GM21529 (cell line): ENCODE measurements at regions not wholly inside any gene's neighbourhood (a gene's known extent, or its start where the extent isn't known, plus 50 kb on each side); places are given as distances from the start of the nearest gene placed in this dataset.

Experiments used
- ATAC-seq: cut with Tn5 transposase; IDR thresholded peaks from one replicate; pipeline ENCODE4 v1.9.1; 2021; ENCODE audit not compliant: unreplicated experiment

- no peak for ATAC-seq
Observed at GRCh38 chr7:73963252-73963822, 64.6 kb upstream of the ELN start.

- ATAC-seq = no peak
Observed at GRCh38 chr7:73964786-73965185, 63.2 kb upstream of the ELN start.

GRCh38 chr7:73966062-73966940 lies 61.7 kb upstream of the ELN start:
- ATAC-seq = no peak

GRCh38 chr7:73966941-73967831 lies 60.8 kb upstream of the ELN start:
- ATAC-seq = no peak

- no peak for ATAC-seq
Observed at GRCh38 chr7:73967832-73968290, 60.1 kb upstream of the ELN start.

- ATAC-seq = no peak
Observed at GRCh38 chr7:73968487-73968886, 59.5 kb upstream of the ELN start.

GRCh38 chr7:73969991-73970390 lies 58.0 kb upstream of the ELN start:
- no peak for ATAC-seq

GRCh38 chr7:73970801-73971229 lies 57.2 kb upstream of the ELN start:
- ATAC-seq = no peak

GRCh38 chr7:73971322-73971703 lies 56.7 kb upstream of the ELN start:
- ATAC-seq = peak; percentile 85

GRCh38 chr7:73971704-73972341 lies 56.1 kb upstream of the ELN start:
- peak; percentile 7 for ATAC-seq

- ATAC-seq = no peak
Observed at GRCh38 chr7:73972614-73973013, 55.4 kb upstream of the ELN start.

GRCh38 chr7:73973091-73973490 lies 54.9 kb upstream of the ELN start:
- ATAC-seq = no peak

GRCh38 chr7:73974101-73974947 lies 53.6 kb upstream of the ELN start:
- ATAC-seq = no peak

- no peak for ATAC-seq
Observed at GRCh38 chr7:73974948-73975926, 52.7 kb upstream of the ELN start.

GRCh38 chr7:73976761-73977618 lies 51.0 kb upstream of the ELN start:
- no peak for ATAC-seq

- ATAC-seq = no peak
Observed at GRCh38 chr7:73977619-73978618, 50.1 kb upstream of the ELN start.
